C4-2B (cell line): ENCODE measurements at regions not wholly inside any gene's neighbourhood (a gene's known extent, or its start where the extent isn't known, plus 50 kb on each side); places are given as distances from the start of the nearest gene placed in this dataset.
A peak's percentile ranks its signal among the peaks of the same experiment; 100 is the strongest.

ENCODE experiments used
- H3K27ac ChIP-seq: fragments of 450-650 bp; 2 replicates; pipeline ENCODE4 v1.5.1; 2017
- CTCF ChIP-seq: fragments of 450-650 bp; conservative IDR thresholded peaks from 2 replicates; pipeline ENCODE4 v1.5.1; 2017; ENCODE audit warnings: mild to moderate bottlenecking
- ZFX ChIP-seq: fragments of 450-650 bp; IDR thresholded peaks from 2 replicates; pipeline ENCODE4 v1.6.1; 2017

GRCh38 chr2:162914161-162914560 lies 75.6 kb upstream of the KCNH7 start:
- no peak overlapping the region for H3K27ac ChIP-seq
- TF ChIP-seq ZFX (no peak), CTCF (no peak)

GRCh38 chr2:162912787-162913186 lies 74.2 kb upstream of the KCNH7 start:
- no peak for TF ChIP-seq ZFX
- TF ChIP-seq CTCF: no peak

GRCh38 chr2:162908567-162908966 lies 70.0 kb upstream of the KCNH7 start:
- no peak for TF ChIP-seq CTCF
- no peak for TF ChIP-seq ZFX
- H3K27ac ChIP-seq: no peak overlapping the region

More at GRCh38 chr2:162912787-162913186, 74.2 kb upstream of the KCNH7 start:
- H3K27ac ChIP-seq: no peak overlapping the region

GRCh38 chr2:162890690-162891311 lies 52.2 kb upstream of the KCNH7 start:
- no peak overlapping the region for H3K27ac ChIP-seq
- no peak for TF ChIP-seq ZFX
- peak; percentile 88 for TF ChIP-seq CTCF

- H3K27ac ChIP-seq: no peak overlapping the region
- TF ChIP-seq CTCF (no peak), ZFX (no peak)
Measured at GRCh38 chr2:162888652-162889051, 50.1 kb upstream of the KCNH7 start.
